ACC112 (cell line): ENCODE measurements at regions not wholly inside any gene's neighbourhood (a gene's known extent, or its start where the extent isn't known, plus 50 kb on each side); places are given as distances from the start of the nearest gene placed in this dataset.
"Not testable (repeated sequence)": the region's sequence is repeated elsewhere in the genome, so short reads cannot be mapped to it uniquely, and the experiment has no call there.

Experiments used
- H2AFZ ChIP-seq: fragments of 200-600 bp; sonication (generic); one replicate; pipeline ENCODE4 v1.6.0; 2017; ENCODE audit warnings: antibody characterized with exemption, low read length; ENCODE audit not compliant: unreplicated experiment
- H3K27ac ChIP-seq: fragments of 200-600 bp; sonication (generic); 2 replicates; pipeline ENCODE4 v1.5.1; 2014; ENCODE audit warnings: low read depth, mild to moderate bottlenecking, antibody characterized with exemption, low read length, moderate library complexity
- H3K27me3 ChIP-seq: fragments of 200-600 bp; sonication (generic); 2 replicates; pipeline ENCODE4 v1.6.1; 2014; ENCODE audit warnings: mild to moderate bottlenecking, antibody characterized with exemption, low read length, moderate library complexity, mixed read lengths; ENCODE audit not compliant: insufficient read depth
- H3K36me3 ChIP-seq: fragments of 200-600 bp; sonication (generic); 2 replicates; pipeline ENCODE4 v1.6.1; 2016; ENCODE audit warnings: mild to moderate bottlenecking, antibody characterized with exemption, low read length, moderate library complexity, mixed read lengths; ENCODE audit not compliant: insufficient read depth
- H3K4me1 ChIP-seq: fragments of 200-600 bp; sonication (generic); one replicate; pipeline ENCODE4 v1.6.1; 2016; ENCODE audit warnings: low read length, mixed read lengths; ENCODE audit not compliant: insufficient read depth, unreplicated experiment, control insufficient read depth
- H3K4me3 ChIP-seq: fragments of 200-600 bp; sonication (generic); 2 replicates; pipeline ENCODE4 v1.5.1; 2014; ENCODE audit warnings: mild to moderate bottlenecking, low read depth, low read length
- H3K79me2 ChIP-seq: fragments of 200-600 bp; sonication (generic); one replicate; pipeline ENCODE4 v1.6.0; 2016; ENCODE audit warnings: low read length; ENCODE audit not compliant: control insufficient read depth, unreplicated experiment, insufficient read depth

- Histone ChIP-seq H3K4me3 (no peak overlapping the region), H3K27ac (no peak overlapping the region), H3K36me3 (no peaks in the 10 kb centered on the region), H3K4me1 (no peaks in the 10 kb centered on the region), H3K79me2 (no peaks in the 10 kb centered on the region), H3K27me3 (no peaks in the 10 kb centered on the region), H2AFZ (no peak overlapping the region)
These were observed 143.9 kb downstream of the MAIP1 start for GRCh38 chr2:200099256-200099655.

GRCh38 chr2:200100027-200100426, 144.6 kb downstream of the MAIP1 start:
- no peaks in the 10 kb centered on the region for H3K36me3 ChIP-seq

GRCh38 chr2:200101922-200102321, 146.5 kb downstream of the MAIP1 start:
- Histone ChIP-seq H3K4me1 (no peaks in the 10 kb centered on the region), H3K27me3 (no peaks in the 10 kb centered on the region), H3K36me3 (no peaks in the 10 kb centered on the region), H3K27ac (no peak overlapping the region), H3K4me3 (no peak overlapping the region), H2AFZ (no peak overlapping the region), H3K79me2 (no peaks in the 10 kb centered on the region)

More at GRCh38 chr2:200100027-200100426, 144.6 kb downstream of the MAIP1 start:
- Histone ChIP-seq H3K79me2 (no peaks in the 10 kb centered on the region), H2AFZ (no peak overlapping the region), H3K4me1 (no peaks in the 10 kb centered on the region), H3K4me3 (no peak overlapping the region), H3K27me3 (no peaks in the 10 kb centered on the region), H3K27ac (no peak overlapping the region)

DNA sequence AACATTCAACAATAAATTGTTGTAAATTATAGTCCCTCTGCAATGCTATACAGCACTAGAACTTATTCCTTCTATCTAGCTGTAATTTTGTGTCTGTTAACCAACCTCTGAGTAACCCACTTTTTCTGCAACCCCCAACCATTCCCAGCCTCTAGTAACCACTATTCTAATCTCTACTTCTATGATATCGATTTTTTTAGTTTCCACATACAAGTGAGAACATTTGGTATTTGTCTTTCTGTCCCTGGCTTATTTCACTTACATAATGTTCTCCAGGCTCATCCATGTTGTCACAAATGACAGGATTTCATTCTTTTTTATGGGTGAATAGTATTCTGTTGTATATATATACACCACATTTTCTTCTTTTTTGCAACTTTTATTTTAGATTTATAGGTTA, 147.6 kb downstream of the MAIP1 start:
- no peaks in the 10 kb centered on the region for H3K79me2 ChIP-seq
- H3K36me3 ChIP-seq, result no peaks in the 10 kb centered on the region
- H3K27me3 ChIP-seq, result no peaks in the 10 kb centered on the region
- H3K4me1 ChIP-seq, result no peaks in the 10 kb centered on the region
- H2AFZ ChIP-seq, result no peak overlapping the region
- H3K27ac ChIP-seq, result no peak overlapping the region
- H3K4me3 ChIP-seq, result no peak overlapping the region

DNA sequence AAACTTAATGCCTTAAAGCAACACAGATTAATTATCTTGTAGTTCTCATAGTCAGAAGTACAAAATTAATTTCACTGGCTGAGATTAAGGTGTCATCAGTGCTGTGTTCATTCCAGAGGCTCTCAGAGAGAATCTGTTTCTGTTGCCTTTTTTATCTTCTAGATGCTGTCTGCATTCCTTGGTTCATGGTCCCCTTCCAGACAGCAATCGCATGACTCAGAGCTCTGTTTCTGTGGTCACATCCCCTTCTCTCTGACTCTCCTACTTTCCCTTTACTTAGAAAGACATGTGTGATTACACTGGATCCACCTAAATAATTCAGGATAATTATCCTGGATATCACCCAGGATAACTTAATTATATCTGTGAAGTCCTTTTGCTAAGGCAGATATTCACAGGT, 148.6 kb downstream of the MAIP1 start:
- no peak overlapping the region for H2AFZ ChIP-seq
- no peaks in the 10 kb centered on the region for H3K36me3 ChIP-seq
- no peak overlapping the region for H3K4me3 ChIP-seq
- no peak overlapping the region for H3K27ac ChIP-seq
- no peaks in the 10 kb centered on the region for H3K27me3 ChIP-seq
- no peaks in the 10 kb centered on the region for H3K4me1 ChIP-seq
- no peaks in the 10 kb centered on the region for H3K79me2 ChIP-seq

DNA sequence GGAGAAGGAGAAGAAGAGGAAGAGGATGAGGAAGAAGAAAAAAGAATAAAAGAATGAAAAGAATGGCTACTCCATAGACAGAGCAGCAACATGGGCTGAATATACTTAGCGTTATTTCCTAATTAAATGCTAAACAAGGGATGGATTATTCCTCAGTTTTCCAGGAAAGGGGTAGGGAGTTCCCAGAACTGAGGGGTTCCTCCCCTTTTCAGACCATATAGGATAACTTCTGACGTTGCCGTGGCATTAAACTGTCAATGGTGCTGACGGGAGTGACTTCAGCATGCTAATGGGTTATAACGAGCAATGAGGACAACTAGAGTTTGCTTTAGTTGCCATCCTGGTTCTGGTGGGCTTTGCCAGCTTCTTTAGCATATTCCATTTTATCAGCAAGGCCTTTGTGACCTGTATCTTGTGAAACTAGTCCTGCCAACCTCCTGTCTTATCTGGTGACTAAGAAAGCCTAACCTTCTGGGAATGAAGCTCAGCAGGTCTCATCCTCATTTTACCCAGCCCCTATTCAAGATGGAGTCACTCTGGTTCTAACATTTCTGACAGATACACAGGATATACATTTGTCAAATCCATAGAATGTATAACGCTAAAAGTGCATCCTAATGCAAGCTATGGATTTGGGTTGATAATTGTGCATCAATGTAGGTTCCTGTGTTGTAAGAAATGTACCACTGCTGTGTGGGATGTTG, 152.3 kb downstream of the MAIP1 start:
- H3K27ac ChIP-seq, result no peak overlapping the region
- no peaks in the 10 kb centered on the region for H3K27me3 ChIP-seq
- H3K4me1 ChIP-seq, result no peaks in the 10 kb centered on the region
- no peak overlapping the region for H3K4me3 ChIP-seq
- H3K79me2 ChIP-seq, result no peaks in the 10 kb centered on the region
- no peaks in the 10 kb centered on the region for H3K36me3 ChIP-seq
- H2AFZ ChIP-seq, result no peak overlapping the region

GRCh38 chr2:200109421-200109820, 154.0 kb downstream of the MAIP1 start:
- no peak overlapping the region for H3K27ac ChIP-seq
- H3K79me2 ChIP-seq, result no peaks in the 10 kb centered on the region
- H3K4me1 ChIP-seq, result no peaks in the 10 kb centered on the region
- H3K27me3 ChIP-seq, result no peaks in the 10 kb centered on the region
- H3K36me3 ChIP-seq, result no peaks in the 10 kb centered on the region
- no peak overlapping the region for H3K4me3 ChIP-seq
- H2AFZ ChIP-seq, result no peak overlapping the region

DNA sequence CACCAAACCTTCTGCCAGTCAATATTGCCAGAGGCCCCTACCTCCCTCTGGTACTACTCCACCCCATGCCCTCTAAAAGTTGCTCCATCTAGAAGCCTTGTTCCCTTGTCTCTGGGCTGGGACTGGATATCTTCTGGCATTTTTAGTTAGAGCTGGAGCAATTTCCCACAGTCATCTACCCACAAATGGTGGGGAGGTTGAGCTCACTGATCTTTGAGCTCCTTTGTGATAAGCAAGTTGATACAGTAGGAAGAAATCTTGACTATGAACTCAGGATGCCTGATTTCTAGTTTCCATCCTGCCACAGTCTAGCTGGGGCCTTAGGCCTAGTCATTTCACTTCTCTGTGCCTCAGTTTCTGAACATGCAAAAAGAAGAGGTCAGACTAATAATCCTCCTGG, 155.0 kb downstream of the MAIP1 start:
- Histone ChIP-seq H3K4me3 (no peak overlapping the region), H3K79me2 (no peaks in the 10 kb centered on the region), H3K27me3 (no peaks in the 10 kb centered on the region), H3K36me3 (no peaks in the 10 kb centered on the region), H3K4me1 (no peaks in the 10 kb centered on the region), H2AFZ (no peak overlapping the region), H3K27ac (no peak overlapping the region)

- H2AFZ ChIP-seq, H3K4me1 ChIP-seq: not testable (repeated sequence)
These were observed 157.8 kb downstream of the MAIP1 start for GRCh38 chr2:200113016-200113799.

DNA sequence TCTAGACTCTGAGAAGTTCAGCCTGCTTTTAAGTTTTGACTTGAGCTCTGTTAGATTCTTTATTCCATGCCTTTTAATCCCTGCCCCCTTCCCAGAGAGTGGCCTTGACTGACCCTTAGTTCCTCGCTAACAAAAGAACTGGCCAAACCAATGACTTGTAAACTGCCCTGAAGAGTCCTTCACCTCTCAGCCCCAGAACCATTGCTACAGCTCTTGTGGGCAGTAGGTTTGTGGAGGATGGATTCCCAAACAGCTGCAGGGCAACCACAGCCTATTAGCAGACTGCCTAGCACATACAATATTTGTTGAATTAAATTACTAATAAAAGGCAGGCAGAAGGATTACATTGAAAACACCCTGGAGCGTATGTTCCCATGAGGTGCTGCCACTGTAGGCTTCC, 163.9 kb downstream of the MAIP1 start:
- Histone ChIP-seq H3K4me3 (no peak overlapping the region), H3K36me3 (no peaks in the 10 kb centered on the region), H3K79me2 (no peaks in the 10 kb centered on the region), H3K27ac (no peak overlapping the region), H2AFZ (no peak overlapping the region), H3K4me1 (no peaks in the 10 kb centered on the region), H3K27me3 (peaks cover 15% of the 10 kb centered on the region)

More at GRCh38 chr2:200113016-200113799, 157.8 kb downstream of the MAIP1 start:
- H3K4me3 ChIP-seq, H3K27me3 ChIP-seq, H3K27ac ChIP-seq, H3K36me3 ChIP-seq, H3K79me2 ChIP-seq: not testable (repeated sequence)

GRCh38 chr2:200121931-200122330, 166.5 kb downstream of the MAIP1 start:
- H3K4me3 ChIP-seq, result no peak overlapping the region
- peaks cover 15% of the 10 kb centered on the region for H3K27me3 ChIP-seq
- H3K4me1 ChIP-seq, result no peaks in the 10 kb centered on the region
- H3K79me2 ChIP-seq, result no peaks in the 10 kb centered on the region
- H3K27ac ChIP-seq, result no peak overlapping the region
- H2AFZ ChIP-seq, result no peak overlapping the region
- no peaks in the 10 kb centered on the region for H3K36me3 ChIP-seq
